ENCODE measurements at regions not wholly inside any gene's neighbourhood (a gene's known extent, or its start where the extent isn't known, plus 50 kb on each side); places are given as distances from the start of the nearest gene placed in this dataset.

DNA sequence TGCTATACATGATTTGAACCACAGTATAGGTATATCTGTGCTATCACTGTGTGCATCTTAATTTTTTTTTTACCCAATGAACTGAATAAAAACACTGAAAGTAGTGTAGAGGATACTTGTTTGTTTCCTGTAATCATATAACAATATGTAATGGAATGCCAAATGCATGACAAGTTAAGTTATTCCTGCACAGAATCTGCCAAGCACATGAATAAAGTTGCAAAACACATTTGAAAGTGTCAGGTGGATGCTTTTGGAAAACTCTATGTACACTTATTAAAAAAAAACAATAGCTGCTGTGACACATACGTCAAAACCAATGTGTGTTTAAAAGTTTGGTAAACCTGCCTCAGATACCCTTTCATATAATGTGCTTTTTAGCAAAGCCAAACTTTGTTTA is 1638.1 kb upstream of the SEL1L start:
- TF ChIP-seq POLR2AphosphoS5 (IDR thresholded peaks at IDR 0.05; ENCODE audit: borderline replicate concordance, low read depth, low read length), result no peak
- no peak for TF ChIP-seq EZH2 (IDR thresholded peaks at IDR 0.05)
